Aorta (tissue), 5 donors: ENCODE measurements at regions not wholly inside any gene's neighbourhood (a gene's known extent, or its start where the extent isn't known, plus 50 kb on each side); places are given as distances from the start of the nearest gene placed in this dataset.
"Not testable (repeated sequence)": the region's sequence is repeated elsewhere in the genome, so short reads cannot be mapped to it uniquely, and the experiment has no call there.

ENCODE experiments used
- ATAC-seq: fragments of 200-7000 bp; cut with Tn5 transposase; one replicate; pipeline ENCODE4 v1.9.1; 2022; ENCODE audit warnings: moderate library complexity; ENCODE audit not compliant: low FRiP score
- DNase-seq, 2 donors: peaks; one replicate each; pipeline ENCODE4 v3.0.0-alpha.2; 2020
- H3K27ac ChIP-seq, 2 donors: one replicate each; pipeline ENCODE4 v1.5.1; 2013; ENCODE audit warnings: low read length in 2 of 2, mild to moderate bottlenecking in 2 of 2, moderate library complexity in 2 of 2, control low read depth in 1 of 2, inconsistent platforms in 1 of 2, low read depth in 1 of 2
- H3K27me3 ChIP-seq, 2 donors: one replicate each; pipeline ENCODE4 v1.6.1; 2013; ENCODE audit warnings: control low read depth in 1 of 2, low read length in 1 of 2, mild to moderate bottlenecking in 1 of 2, moderate library complexity in 1 of 2; ENCODE audit not compliant: insufficient read depth in 2 of 2, control insufficient read depth in 1 of 2
- H3K36me3 ChIP-seq, 2 donors: one replicate each; pipeline ENCODE4 v1.6.1; 2013; ENCODE audit warnings: control low read depth in 1 of 2, low read length in 1 of 2, mild to moderate bottlenecking in 1 of 2; ENCODE audit not compliant: insufficient read depth in 2 of 2, control insufficient read depth in 1 of 2
- H3K4me1 ChIP-seq, 2 donors: one replicate each; pipeline ENCODE4 v1.6.1; 2013; ENCODE audit warnings: low read length in 2 of 2, control low read depth in 1 of 2, mild to moderate bottlenecking in 1 of 2, moderate library complexity in 1 of 2; ENCODE audit not compliant: insufficient read depth in 2 of 2, control insufficient read depth in 1 of 2
- H3K4me3 ChIP-seq, 2 donors: one replicate each; pipeline ENCODE4 v1.5.1; 2013; ENCODE audit warnings: low read length in 2 of 2, control low read depth in 1 of 2, mild to moderate bottlenecking in 1 of 2
- H3K9me3 ChIP-seq: one replicate; pipeline ENCODE4 v1.6.1; 2013; ENCODE audit warnings: mild to moderate bottlenecking, low read length; ENCODE audit not compliant: control insufficient read depth
- WGBS, 2 donors: extraction: QIAGEN DNeasy Blood & Tissue Kit; methylation state at CpG; one replicate each; pipeline ENCODE4 v1.1.7; 2013; 5-methylcytosine and 5-hydroxymethylcytosine counted together
- intact Hi-C, 2 donors: fragments of 100-400 bp; cut with DNase I; formaldehyde crosslinking; loops; one replicate each; pipeline versions ENCODE4 v1.14.2 to v1.15.0; 2022
- donor health status: healthy with polysubstance abuse.
- donor health status: Bipolar disorder and iron deficiency.
- donor health status: DM: no; HTN: no; CAD: no.
- donor health status: DM: no; HTN: no; CAD: no.
- donor health status: DM: yes; HTN: yes; CAD: no.

- ATAC-seq, H3K9me3 ChIP-seq, DNase-seq, H3K36me3 ChIP-seq, intact Hi-C loops, H3K27ac ChIP-seq, H3K4me3 ChIP-seq, H3K27me3 ChIP-seq, H3K4me1 ChIP-seq: not testable (repeated sequence)
- 49 to 55% methylated on average over 2 of the region's 2 CpGs for whole genome bisulfite sequencing, 2 donors
Measured at GRCh38 chr4:42754965-42755364, 98.1 kb upstream of the ATP8A1 start.

GRCh38 chr4:42751587-42751986 lies 94.7 kb upstream of the ATP8A1 start:
- DNase-seq (no peak), ATAC-seq (no peak)
- Histone ChIP-seq H3K9me3 (no peaks in the 10 kb centered on the region), H3K4me3 (no peak overlapping the region), H3K36me3 (no peaks in the 10 kb centered on the region), H3K27ac (no peak overlapping the region), H3K27me3 (no peaks in the 10 kb centered on the region), H3K4me1 (peaks cover 0 to 2% of the 10 kb centered on the region in 2 donors)
- WGBS, 2 donors: 91 to 93% methylated on average over 1 of the region's 1 CpG
- intact Hi-C loops: no loop called here

- Histone ChIP-seq H3K9me3 (no peaks in the 10 kb centered on the region), H3K27ac (no peak overlapping the region), H3K36me3 (no peaks in the 10 kb centered on the region), H3K4me1 (peaks cover 0 to 2% of the 10 kb centered on the region in 2 donors), H3K27me3 (no peaks in the 10 kb centered on the region), H3K4me3 (no peak overlapping the region)
- intact Hi-C loops: no loop called here
- 27 to 41% methylated on average over 2 of the region's 2 CpGs for WGBS, 2 donors
- DNase-seq: no peak
- ATAC-seq: no peak
Measured at GRCh38 chr4:42750856-42751255, 94.0 kb upstream of the ATP8A1 start.

GRCh38 chr4:42750091-42750490 lies 93.2 kb upstream of the ATP8A1 start:
- Histone ChIP-seq H3K4me3 (no peak overlapping the region), H3K4me1 (peaks cover 0 to 2% of the 10 kb centered on the region in 2 donors), H3K27ac (no peak overlapping the region), H3K9me3 (no peaks in the 10 kb centered on the region), H3K27me3 (no peaks in the 10 kb centered on the region), H3K36me3 (no peaks in the 10 kb centered on the region)
- DNase-seq: no peak
- ATAC-seq: no peak
- intact Hi-C loops: no loop called here
- 54 to 65% methylated on average over 1 of the region's 1 CpG for WGBS, 2 donors

GRCh38 chr4:42747971-42748370 lies 91.1 kb upstream of the ATP8A1 start:
- H3K36me3 ChIP-seq: no peaks in the 10 kb centered on the region
- H3K9me3 ChIP-seq: no peaks in the 10 kb centered on the region
- ATAC-seq (no peak), DNase-seq (no peak)
- no peak overlapping the region for H3K4me3 ChIP-seq
- H3K4me1 ChIP-seq: peaks cover 0 to 2% of the 10 kb centered on the region in 2 donors
- intact Hi-C loops: loop anchor here (2.0 to 5.0 kb wide), 2 partner anchors 176 to 181 kb away; no protein-coding TSS in a partner anchor
- WGBS, 2 donors: 82% methylated on average over 2 of the region's 2 CpGs
- H3K27ac ChIP-seq: no peak overlapping the region
- no peaks in the 10 kb centered on the region for H3K27me3 ChIP-seq

- Histone ChIP-seq H3K27ac (no peak overlapping the region), H3K9me3 (peaks cover 1% of the 10 kb centered on the region), H3K36me3 (no peaks in the 10 kb centered on the region), H3K4me3 (no peak overlapping the region), H3K27me3 (no peaks in the 10 kb centered on the region), H3K4me1 (no peaks in the 10 kb centered on the region)
- intact Hi-C loops: no loop called here
- ATAC-seq (no peak), DNase-seq (no peak)
- 89 to 90% methylated on average over 5 of the region's 5 CpGs for WGBS, 2 donors
Measured at GRCh38 chr4:42736527-42737195, 79.8 kb upstream of the ATP8A1 start.

- Histone ChIP-seq H3K4me3 (no peak overlapping the region), H3K27me3 (no peaks in the 10 kb centered on the region), H3K9me3 (peaks cover 1% of the 10 kb centered on the region), H3K4me1 (no peaks in the 10 kb centered on the region), H3K27ac (no peak overlapping the region), H3K36me3 (no peaks in the 10 kb centered on the region)
- intact Hi-C loops: no loop called here
- no peak for ATAC-seq
- 66 to 73% methylated on average over 2 of the region's 2 CpGs for WGBS, 2 donors
- DNase-seq: no peak
Measured at GRCh38 chr4:42733380-42733779, 76.5 kb upstream of the ATP8A1 start.

- DNase-seq (no peak), ATAC-seq (no peak)
- no peak overlapping the region for H3K4me3 ChIP-seq
- H3K9me3 ChIP-seq: peaks cover 1% of the 10 kb centered on the region
- H3K4me1 ChIP-seq: no peaks in the 10 kb centered on the region
- intact Hi-C loops: no loop called here
- H3K27me3 ChIP-seq: no peaks in the 10 kb centered on the region
- no peaks in the 10 kb centered on the region for H3K36me3 ChIP-seq
- H3K27ac ChIP-seq: no peak overlapping the region
- 89 to 92% methylated on average over 5 of the region's 5 CpGs for WGBS, 2 donors
Measured at GRCh38 chr4:42732776-42733175, 75.9 kb upstream of the ATP8A1 start.

- Histone ChIP-seq H3K27me3 (no peaks in the 10 kb centered on the region), H3K9me3 (no peaks in the 10 kb centered on the region), H3K36me3 (no peaks in the 10 kb centered on the region), H3K4me1 (no peaks in the 10 kb centered on the region), H3K4me3 (no peak overlapping the region), H3K27ac (no peak overlapping the region)
- intact Hi-C loops: no loop called here
- WGBS, 2 donors: 35 to 39% methylated on average over 4 of the region's 4 CpGs
- ATAC-seq: no peak
- no peak for DNase-seq
Measured at GRCh38 chr4:42729505-42730237, 72.8 kb upstream of the ATP8A1 start.
